ENCODE measurements at regions not wholly inside any gene's neighbourhood (a gene's known extent, or its start where the extent isn't known, plus 50 kb on each side); places are given as distances from the start of the nearest gene placed in this dataset.
"Not testable (repeated sequence)": the region's sequence is repeated elsewhere in the genome, so short reads cannot be mapped to it uniquely, and the experiment has no call there.

DNA sequence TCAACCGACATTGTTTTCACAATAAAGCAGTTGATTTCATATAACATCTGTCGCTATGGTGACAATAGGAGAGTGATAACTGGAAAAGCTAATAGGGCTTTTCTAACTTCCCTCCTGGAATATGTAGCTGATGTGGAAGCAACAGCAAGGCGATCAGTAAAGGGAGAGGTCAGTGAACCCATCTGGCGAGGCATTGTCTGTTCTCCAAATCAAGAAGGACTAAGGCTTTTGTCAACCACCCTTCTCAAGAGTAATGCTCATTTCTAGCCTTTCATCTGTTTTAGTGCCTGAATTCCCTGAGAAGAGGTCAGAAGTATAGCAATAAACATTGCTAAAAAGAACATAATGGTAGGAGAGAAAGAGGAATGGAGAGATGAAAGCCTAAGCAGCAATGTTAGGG, 201.3 kb downstream of the AKAP7 start:
- no peak for DNase-seq

DNA sequence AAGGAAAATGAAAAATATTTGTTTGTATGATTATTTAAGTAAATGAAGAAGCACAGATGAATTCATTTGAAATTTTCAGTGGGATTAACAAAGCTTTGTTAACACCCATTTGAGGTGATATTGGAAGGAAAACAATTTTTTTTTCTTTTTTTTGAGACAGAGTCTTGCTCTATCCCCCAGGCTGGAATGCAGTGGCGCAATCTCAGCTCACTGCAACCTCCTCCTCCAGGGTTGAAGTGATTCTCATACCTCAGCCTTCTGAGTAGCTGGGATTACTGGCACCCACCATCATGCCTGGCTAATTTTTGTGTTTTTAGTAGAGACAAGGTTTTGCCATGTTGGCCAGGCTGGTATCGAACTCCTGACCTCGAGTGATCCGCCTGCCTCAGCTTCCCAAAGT, 211.6 kb downstream of the AKAP7 start:
- DNase-seq: not testable (repeated sequence)

DNA sequence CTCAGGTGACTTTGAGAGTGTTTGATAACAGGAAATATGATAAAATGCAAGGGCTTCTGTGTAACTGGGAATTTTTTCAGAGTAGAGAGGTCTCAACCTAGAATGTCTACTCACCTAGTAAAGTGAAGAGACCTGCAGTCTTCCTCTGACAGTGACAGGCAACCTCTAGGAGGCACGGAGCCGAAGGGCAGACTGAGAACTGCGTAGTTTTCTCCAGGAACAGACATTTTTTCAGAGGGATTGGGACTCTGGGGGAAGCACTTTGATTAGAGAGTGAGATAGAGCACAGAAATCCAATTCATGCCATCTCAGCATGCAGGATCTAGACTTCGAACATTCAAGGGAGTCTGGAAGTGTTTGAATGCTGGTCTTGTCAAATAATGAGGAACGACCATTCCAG, 213.3 kb downstream of the AKAP7 start:
- no peak for DNase-seq

DNA sequence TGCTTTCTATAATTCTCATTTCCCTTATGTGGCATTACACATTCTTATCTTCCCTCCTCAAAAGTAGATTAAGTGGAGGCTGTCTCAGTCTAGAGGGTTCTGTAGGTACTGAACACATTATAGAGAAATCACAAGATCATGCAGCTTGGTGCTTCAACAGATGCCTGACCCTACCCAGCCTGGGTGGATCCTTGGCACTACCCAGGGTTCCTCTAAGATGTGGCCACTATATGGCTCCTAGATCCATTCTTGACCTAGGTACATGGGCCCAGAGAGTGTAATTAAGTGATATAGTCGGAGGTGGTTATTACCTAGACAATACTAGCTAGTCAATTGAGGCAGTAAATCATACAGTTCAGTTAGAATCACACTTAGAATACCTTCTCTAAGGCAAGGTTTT, 213.9 kb downstream of the AKAP7 start:
- no peak for DNase-seq

DNA sequence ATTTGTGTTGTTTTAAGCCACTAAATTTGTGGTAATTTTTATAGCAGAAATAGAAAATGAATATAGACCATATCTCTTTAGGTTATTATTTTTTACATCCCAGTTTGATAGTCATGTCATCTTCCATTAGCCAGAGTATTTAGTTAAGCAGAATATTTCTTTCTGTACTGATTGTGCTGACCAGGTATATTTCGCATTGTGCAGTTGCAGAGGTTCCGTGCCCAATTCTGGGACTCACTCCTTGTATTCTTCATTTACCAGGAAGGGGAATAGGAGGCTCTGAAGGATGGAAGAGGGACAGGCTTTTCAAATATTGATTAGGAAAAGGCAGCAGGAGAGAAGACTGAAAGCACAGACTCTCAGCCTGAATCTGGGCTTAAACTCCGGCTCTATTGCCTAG, 217.8 kb downstream of the AKAP7 start:
- no peak for DNase-seq

DNA sequence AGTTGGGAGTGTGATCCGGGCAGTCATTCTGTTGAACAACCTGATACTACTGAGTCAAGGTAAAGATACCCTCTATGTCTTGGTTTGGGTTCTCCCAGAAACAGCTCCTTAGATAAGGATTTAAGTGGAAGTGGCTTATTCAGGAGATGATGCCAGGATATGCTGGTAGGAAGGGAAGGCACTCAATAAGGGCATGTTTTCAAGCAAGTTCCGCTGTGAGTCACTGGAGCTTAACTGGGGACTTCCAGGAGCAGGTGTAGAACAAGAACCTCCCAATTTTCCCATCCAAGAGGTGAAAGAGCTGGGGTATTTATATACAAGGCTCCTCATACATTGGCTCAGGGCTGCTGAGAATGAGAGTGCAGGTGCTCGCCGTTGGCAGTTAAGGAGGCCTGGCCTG, 218.6 kb downstream of the AKAP7 start:
- no peak for DNase-seq

DNA sequence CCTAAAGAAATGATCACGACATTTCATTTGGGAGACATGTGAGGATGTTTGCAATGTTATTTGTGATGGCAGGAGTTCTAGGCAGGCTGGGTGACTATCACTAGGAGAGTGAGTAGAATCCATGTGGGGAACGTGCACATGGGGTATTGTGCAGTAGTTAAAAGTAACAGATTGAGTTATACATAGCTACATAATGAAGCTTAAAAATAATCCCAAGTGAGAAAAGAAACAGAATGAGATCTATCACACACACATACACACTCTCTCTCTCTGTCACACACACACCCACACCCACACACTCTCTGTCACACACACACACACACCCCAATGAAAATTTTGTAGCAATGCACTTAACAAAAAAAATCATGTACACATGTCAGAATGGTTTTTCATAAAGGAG, 218.7 kb upstream of the ARG1 start:
- DNase-seq: no peak

DNA sequence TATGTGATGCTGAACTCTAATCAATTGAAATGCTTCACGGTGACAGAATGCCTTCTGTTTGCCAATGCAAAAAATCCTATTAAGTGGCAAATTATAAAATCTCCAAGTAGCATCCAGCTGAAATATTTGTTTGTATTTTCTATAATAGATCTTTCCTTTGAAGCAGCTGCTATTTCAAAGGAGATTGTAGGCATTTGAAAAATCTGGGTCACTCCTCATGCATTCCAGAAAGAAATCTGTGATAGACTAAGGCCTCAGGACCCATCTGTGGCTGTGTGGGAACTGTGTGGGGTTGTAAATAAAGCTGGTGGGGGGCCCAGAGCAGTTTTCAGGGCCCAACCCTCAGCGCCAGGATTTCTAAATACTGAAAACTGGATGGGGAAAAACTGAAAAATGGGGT, 216.9 kb upstream of the ARG1 start:
- no peak for DNase-seq

DNA sequence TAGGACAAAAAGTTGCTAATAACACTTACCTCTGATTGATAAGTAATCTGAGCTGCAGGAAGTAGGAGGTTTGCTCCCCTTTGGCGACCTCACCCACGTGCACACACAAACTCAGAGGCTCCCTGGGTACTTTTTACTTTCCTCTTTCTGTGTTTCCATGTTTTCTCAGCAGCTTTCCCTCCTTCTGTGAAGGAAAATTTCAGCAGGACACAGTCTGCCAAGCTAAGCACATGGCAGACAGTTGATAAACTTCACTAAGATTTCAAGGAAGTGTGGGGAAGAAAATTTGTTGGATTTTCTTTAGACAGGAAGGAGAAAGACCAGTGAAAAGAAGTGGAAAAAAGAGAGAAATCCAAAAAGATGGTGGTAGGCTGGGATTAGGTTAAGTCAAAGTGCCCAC, 215.5 kb upstream of the ARG1 start:
- DNase-seq: no peak

DNA sequence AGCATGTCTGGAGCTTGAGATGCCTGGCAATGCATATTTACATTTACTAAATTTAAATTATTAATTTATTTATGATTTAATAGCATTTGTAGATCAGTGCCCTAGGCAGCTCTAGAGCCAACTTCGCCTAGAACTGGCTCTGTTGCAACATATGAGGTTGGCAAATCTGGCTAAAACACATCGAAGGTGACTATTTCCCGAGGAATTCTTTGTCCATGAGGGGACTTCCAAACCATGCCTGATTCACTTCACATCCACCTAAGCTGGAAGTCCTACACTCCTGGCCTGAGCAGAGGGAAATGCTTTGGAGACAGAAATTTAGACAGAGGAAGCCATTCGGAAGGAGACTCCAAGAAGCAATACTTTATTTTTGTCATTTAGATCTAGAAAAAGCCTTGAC, 211.0 kb upstream of the ARG1 start:
- no peak for DNase-seq

DNA sequence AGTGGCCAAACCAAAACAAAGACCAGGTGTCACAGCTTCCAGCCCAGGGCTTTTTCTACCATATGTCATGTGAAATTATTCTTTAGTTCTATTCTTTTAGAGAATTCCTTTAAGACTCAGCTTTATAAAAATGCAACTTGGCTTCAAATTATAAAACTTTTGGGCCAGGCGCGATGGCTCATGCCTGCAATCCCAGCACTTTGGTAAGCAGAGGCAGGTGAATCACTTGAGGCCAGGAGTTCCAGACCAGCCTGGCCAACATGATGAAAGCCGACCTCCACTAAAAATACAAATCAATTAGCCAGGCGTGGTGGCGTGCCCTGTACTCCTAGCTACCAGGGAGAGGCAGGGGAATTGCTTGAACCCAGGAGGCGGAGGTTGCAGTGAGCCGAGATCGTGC, 210.3 kb upstream of the ARG1 start:
- DNase-seq: no peak

DNA sequence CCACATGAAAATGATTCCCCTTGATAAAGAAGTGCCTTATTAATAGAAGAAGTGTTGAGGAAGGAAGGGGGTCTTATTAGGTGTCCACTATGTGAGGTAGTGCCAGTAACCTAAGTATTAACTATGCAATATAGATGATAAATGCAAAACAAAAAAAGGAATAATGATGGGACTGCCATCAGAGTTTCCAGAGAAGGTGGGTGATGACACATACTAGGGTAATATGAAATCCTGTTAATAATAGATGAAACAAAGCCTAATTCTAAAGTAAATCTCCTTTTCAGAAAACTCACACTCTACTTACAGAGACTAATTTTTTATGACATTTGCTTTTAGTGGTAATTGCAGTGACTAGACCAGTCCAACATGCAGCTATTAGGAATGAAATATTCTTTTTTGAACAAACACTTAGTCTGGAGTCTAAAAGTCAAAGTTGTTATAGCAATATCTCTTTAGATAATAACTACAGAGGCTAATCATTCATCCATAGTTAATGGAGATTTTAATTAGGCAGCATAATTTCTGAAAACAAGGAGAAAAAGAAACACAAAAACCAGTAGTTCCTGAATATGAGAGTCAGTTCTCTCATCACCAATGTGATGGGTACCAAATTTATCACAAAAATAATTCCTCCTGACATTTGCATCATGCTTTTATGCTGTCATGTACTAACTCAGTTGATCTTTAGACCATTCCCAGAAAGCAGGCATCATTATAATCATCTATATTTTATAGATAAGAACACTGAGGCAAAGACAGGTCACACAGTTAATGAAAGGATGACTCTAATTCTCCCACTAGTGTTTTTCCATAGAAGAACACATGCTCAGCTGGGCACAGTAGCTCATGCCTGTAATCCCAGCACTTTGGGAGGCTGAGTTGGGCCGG, 208.8 kb upstream of the ARG1 start:
- no peak for DNase-seq

DNA sequence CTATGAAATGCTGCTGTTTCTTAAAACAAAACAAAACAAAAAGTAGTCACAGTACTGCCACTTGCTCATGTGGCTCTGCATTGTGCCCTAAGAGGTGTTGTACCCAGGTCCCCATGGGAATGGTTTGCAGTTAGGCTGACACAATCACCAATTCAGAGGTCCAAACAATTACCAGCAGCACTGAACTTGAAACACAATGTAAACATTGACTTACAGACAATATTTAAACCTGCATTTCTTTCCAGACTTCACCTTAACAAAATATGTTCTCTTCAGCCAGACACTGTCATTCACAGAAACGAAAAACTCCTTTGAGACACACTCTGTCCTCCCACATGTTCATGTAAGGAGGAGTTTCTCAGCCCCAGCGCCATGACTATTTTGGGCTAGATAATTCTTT, 206.8 kb upstream of the ARG1 start:
- no peak for DNase-seq

DNA sequence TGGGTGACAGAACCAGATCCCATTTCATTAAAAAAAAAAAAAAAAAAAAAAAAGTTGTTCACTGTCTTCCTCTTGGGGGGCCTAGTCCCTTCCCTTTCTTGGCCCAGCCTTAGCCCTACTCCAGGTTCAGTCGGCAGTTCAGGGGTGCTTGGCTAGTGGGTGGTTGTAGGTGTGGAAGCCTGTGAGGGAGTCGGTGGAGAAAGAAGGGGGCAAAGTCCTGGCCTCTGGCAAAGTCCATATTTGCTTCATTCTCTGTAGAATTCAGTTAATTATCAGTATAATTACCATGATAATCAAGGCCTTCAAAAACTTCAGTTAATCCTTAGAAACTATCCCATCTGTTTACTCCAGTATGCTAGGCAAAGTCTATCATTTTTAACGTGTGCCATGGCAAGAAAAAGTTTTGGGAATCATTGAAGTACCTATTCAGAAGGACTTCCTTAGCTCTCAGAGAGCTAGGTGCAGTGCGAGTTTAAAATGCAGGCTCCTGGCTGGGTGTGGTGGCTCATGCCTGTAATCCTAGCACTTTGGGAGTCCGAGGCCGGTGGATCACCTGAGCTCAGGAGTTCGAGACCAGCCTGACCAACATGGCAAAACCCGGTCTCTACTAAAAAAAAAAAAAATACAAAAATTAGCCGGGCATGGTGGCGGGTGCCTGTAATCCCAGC, 205.7 kb upstream of the ARG1 start:
- no peak for DNase-seq

DNA sequence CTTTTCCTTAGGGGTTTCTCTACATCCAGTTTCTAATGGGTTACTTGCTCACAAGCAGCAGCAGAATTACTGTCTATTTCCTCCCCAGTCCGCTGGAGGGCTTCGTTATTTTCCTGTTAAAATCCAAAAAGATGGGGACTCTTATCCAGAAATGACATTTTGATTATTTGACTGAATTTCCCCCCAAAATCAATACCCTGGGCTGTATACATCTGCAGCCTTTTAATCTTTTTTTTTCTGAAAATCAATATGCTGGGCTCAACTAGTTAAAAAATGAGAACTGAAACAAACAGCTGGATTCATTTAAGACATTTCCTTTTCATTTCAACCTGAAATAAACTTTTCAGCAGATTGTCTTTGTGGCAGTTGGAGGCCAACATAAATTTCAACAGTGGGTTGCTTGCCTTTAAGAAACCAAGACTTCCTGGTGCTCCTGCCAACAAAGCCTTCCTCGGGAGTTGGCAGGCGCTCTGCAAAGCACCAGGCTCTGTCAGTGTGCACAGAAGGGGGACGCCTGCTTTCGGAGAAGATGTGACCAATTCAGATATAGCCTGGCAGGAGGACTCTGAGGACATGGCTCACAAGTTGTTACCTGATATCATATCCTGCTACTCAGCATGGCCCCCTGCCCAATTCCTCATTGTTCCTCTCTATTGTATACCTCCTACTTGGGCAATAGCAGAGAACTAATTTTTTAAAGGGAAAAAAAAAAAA, 204.7 kb upstream of the ARG1 start:
- no peak for DNase-seq

DNA sequence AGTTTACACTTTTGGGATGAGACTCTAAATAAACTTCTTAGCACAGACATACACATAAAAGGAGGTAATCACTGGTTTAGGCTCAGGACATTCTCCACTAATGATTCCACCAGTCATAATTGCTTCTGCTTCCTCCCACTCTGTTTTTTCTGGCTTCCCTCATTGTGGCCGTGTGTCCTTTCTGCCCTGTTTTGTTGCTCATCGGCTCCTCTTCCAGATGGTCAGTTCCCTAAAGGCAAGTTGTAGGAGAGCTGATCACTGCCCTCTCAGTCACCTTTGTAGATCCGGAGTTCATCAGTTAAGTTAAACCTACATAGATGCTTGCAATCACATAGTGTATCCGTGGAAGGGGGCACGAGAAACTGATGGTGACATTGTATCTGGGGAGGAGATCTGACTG, 200.5 kb upstream of the ARG1 start:
- no peak for DNase-seq

DNA sequence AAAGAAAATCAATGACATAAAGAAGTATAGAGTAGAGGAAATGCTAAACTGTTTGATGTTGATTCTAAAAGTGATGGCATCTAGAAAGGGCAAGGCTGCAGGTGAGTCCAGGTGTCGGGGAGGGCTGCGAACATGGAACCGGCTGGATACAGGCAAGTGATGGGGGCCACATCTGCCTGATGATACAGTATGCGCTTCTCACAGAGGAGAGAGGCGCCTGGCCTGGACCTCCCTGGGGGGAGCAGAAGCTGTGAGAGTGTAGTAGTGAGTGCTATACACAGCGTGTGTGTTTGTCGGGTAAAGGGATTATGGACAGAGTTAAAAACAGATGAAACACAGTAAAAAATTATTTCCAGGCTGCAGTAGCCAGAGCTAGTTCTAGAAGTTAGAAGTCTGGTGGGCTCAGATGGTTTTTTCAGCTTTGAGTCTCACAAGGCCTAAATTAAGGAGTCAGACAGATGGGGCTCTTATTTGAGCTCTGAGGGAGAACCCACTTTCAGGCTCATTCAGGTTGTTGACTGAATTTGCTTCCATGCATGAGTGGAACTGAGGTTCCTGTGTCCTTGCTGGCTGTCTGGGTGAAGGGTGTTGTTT, 195.8 kb upstream of the ARG1 start:
- no peak for DNase-seq

DNA sequence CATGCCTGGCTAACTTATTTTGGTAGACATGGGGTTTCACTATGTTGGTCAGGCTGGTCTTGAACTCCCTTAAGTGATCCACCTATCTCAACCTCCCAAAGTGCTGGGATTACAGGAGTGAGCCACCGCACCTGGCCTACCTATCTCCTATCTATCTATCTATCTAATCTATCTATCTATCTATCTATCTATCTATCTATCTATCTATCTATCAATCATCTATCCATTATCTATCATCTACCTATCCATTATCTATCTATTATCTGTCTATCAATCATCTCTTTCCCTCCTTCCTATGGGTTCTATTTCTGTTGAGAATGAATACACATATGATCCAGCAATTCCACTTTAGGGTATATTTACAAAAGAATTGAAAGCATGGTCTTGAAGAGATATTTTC, 194.2 kb upstream of the ARG1 start:
- no peak for DNase-seq

DNA sequence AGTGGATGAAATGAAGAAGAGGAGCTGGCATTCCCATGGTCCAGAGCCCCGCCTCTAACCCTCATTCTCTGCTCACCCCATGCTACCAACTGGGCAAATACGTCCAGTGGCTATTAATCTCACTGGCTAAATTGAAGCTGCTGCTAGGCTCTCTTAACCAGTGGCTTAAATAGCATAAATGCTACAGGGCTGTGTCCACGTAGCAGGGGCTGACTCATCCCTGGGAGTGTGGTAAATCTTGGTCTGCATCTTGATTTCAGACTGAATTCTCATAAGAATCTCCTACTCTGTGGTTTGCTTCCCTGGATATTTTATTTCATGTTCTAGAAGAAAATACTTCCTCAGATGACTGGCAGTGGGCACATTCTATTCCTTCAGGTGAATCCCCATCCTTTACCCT, 193.1 kb upstream of the ARG1 start:
- no peak for DNase-seq

DNA sequence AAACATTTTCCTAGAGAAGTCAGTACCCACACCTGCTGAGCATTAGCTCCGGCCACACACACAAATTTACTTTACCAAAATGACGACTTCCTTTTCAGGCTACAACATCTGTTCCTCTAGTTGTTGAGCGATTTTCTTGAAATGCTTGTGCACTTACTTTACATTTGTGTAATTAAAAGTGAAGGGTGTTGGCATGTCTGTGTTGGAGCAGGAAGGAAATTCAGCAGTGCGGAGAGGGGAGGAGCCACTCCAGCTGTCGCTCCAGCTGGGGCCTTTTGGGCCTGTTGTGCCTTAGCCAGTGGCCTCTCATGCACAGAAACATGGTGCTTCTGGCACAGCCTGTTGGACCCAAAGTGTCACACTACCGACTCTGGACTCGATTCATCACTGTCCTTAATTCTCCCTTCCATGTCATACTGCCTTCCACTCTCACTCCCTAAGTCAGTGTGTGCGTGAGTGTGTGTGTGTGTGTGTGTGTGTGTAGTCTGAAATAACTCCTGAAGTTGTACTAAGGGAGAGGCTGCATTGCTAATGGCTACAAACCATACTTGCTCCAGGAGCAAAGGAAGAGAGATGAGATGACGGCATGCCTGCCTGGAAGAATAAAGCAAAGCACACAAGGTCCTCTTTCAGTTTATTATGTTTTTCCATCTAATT, 191.8 kb upstream of the ARG1 start:
- DNase-seq: no peak

DNA sequence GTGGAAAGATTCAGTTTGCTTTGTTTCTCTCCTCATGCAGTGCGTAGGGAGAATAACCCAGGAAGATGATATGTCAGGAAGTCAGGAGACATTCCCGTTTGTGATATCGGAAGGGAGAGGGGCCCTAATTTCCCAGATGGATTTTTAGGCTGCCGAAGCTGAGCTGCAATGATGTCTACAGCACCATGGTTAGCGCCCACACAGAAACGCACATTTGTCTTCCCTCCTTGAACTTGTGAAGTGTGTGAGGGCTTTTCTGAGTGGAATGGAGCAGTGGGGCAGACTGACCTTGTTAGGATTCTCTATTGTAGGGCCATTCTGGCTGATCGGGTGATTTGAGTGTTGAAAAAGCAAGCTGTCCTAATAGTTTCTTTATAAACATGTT, 191.3 kb upstream of the ARG1 start:
- DNase-seq: no peak

DNA sequence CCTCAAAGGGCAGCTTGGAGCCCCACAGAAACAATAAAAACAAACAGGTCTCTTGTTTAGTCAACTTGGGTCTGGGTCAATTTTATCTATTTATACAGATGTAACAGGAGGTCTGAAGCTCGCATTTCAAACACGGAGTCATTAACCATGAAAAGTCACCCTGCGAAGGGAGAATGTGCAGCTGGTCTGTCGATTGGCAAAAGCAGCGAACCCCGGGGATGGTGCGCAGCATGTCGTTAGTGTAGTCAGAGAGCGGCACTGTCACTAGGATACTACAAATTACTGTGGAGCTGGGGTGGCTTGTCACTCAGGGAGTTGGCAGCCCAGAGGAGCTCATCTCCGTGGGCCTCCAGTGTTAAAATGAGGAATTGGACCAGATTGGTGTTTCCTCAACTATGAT, 190.4 kb upstream of the ARG1 start:
- DNase-seq: no peak
